CD4-positive, alpha-beta T cell treated with Interleukin-15 for 4 hours (primary cell): ENCODE measurements at regions not wholly inside any gene's neighbourhood (a gene's known extent, or its start where the extent isn't known, plus 50 kb on each side); places are given as distances from the start of the nearest gene placed in this dataset.
"Not testable (repeated sequence)": the region's sequence is repeated elsewhere in the genome, so short reads cannot be mapped to it uniquely, and the experiment has no call there.

Source experiments
- DNase-seq: peaks from one replicate; pipeline ENCODE4 v3.0.0-alpha.2; 2020; ENCODE audit warnings: low spot score

DNA sequence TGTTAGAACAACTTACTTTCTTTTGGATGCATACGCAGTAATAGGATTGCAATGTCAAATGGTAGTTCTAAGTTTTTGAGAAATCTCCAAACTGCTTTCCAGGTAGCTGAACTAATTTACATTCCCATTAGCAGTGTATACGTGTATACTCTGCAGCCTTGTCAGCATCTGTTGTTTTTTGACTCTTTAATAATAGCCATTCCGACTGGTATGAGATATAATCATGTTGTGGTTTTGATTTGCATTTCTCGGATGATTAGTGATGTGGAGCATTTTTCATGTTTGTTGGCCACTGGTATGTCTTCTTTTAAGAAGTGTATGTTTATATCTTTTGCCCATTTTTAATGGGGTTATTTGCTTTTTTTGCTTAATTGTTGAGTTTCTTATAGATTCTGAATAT is 76.9 kb upstream of the HNRNPA1L2 start:
- DNase-seq, result not testable (repeated sequence)

DNA sequence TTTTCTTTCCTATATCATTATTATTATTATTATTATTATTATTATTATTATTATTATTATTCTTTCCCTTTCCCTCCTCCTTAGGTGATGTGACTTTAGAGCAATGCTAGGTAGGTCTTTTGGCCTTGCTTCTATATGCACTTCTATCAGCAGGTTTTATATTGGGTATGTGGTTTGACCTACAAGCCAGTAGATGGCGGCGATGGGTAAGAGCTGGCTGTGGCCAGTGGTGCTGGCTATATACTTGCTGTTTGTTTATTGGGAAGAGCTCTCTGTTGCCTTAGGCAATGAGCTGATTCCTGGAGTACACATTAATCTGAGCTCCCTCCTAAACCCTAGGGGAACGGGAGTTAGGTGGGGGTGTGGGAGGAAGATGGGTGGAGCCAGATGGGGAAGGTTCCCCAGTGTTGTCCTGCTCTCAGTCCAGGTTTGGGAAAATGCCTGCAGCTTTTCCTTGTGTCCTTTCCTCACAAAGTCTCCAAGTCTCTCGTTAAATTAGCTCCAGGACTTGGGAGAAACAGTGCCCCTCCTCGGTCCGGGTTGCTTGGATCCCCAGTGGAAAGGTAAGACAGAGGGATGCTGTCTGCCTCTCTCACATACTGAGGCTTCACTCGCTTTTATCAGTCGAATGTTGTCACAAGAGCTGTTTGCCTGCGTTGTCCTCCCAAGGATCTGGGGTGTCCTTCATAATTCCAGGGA is 72.2 kb upstream of the HNRNPA1L2 start:
- DNase-seq, result peak; percentile 4

- not testable (repeated sequence) for DNase-seq
Observed at GRCh38 chr13:52571163-52571562, 71.1 kb upstream of the HNRNPA1L2 start.

GRCh38 chr13:52582962-52583361 is 59.3 kb upstream of the HNRNPA1L2 start:
- not testable (repeated sequence) for DNase-seq
